Transverse colon (tissue), 4 donors: ENCODE measurements at regions not wholly inside any gene's neighbourhood (a gene's known extent, or its start where the extent isn't known, plus 50 kb on each side); places are given as distances from the start of the nearest gene placed in this dataset.

ENCODE experiments used
- DNase-seq: peaks from one replicate; pipeline ENCODE4 v3.0.0-alpha.2; 2019
- H3K27ac ChIP-seq, 4 donors: fragments of 200-600 bp; sonication (generic); 2 replicates each; pipeline ENCODE4 v1.5.1; 2016 to 2018; ENCODE audit warnings: inconsistent platforms in 4 of 4
- H3K27me3 ChIP-seq: fragments of 200-600 bp; sonication (generic); 2 replicates; pipeline ENCODE4 v1.5.1; 2017; ENCODE audit warnings: inconsistent platforms
- H3K36me3 ChIP-seq, 4 donors: fragments of 200-600 bp; sonication (generic); 2 replicates each; pipeline ENCODE4 v1.5.1; 2017 to 2019; ENCODE audit warnings: inconsistent platforms in 4 of 4
- H3K4me1 ChIP-seq, 4 donors: fragments of 200-600 bp; sonication (generic); 2 replicates each; pipeline ENCODE4 v1.5.1; 2017 to 2020; ENCODE audit warnings: inconsistent platforms in 4 of 4
- H3K4me3 ChIP-seq, 4 donors: fragments of 200-600 bp; sonication (generic); 1 replicate in 1 of 4; 2 replicates in 3 of 4; pipeline versions ENCODE4 v1.5.1 to v1.6.1; 2017 to 2019; ENCODE audit warnings: inconsistent platforms in 4 of 4
- H3K9me3 ChIP-seq, 2 donors: fragments of 200-600 bp; sonication (generic); 2 replicates each; pipeline ENCODE4 v1.5.1; 2017 to 2019; ENCODE audit warnings: inconsistent platforms in 2 of 2
- CTCF ChIP-seq, 5 experiments: fragments of 200-600 bp in 3 of 5; fragments of 450-650 bp in 2 of 5; sonication (generic) in 3 of 5; IDR thresholded peaks; 1 replicate in 2 of 5; 2 replicates in 3 of 5; pipeline ENCODE4 v1.5.1; 2016 to 2017; ENCODE audit warnings: antibody characterized with exemption in 5 of 5, inconsistent platforms in 3 of 5, mild to moderate bottlenecking in 2 of 5, moderate library complexity in 1 of 5
- EP300 ChIP-seq: sonication (generic); formaldehyde crosslinking; IDR thresholded peaks from one replicate; pipeline ENCODE4 v1.6.1; 2017; ENCODE audit warnings: antibody characterized with exemption, low read depth
- POLR2A ChIP-seq: fragments of 450-650 bp; IDR thresholded peaks from one replicate; pipeline ENCODE4 v1.6.1; 2016; ENCODE audit warnings: antibody characterized with exemption, mild to moderate bottlenecking, moderate library complexity
- POLR2AphosphoS5 ChIP-seq, 3 donors: sonication (generic); formaldehyde crosslinking; IDR thresholded peaks; one replicate each; pipeline ENCODE4 v1.6.1; 2016; ENCODE audit warnings: antibody characterized with exemption in 3 of 3
- WGBS, 2 donors: methylation state at CpG; one replicate each; pipeline ENCODE4 v1.1.5; 2018; ENCODE audit warnings: low coverage in 1 of 2; 5-methylcytosine and 5-hydroxymethylcytosine counted together
- in situ Hi-C, 4 donors: fragments of 200-750 bp; cut with MboI; loops; one replicate each; pipeline versions ENCODE4 v1.15.0 to v1.15.1; 2017; ENCODE audit warnings: low sequenced_read_pairs in 3 of 4, low pct_ligation_motif_present in 1 of 4, low pct_unique_long_range_greater_than_20kb in 1 of 4
- intact Hi-C: fragments of 100-400 bp; cut with DNase I; formaldehyde crosslinking; loops from one replicate; pipeline ENCODE4 v1.15.1; 2023; ENCODE audit warnings: low total_unique reads

- no peaks in the 10 kb centered on the region for H3K9me3 ChIP-seq
- DNase-seq, result no peak
- H3K4me1 ChIP-seq, result peaks cover 0 to 6% (median 0%) of the 10 kb centered on the region in 4 donors
- no peak overlapping the region for H3K27ac ChIP-seq
- H3K4me3 ChIP-seq, result no peak overlapping the region
- H3K27me3 ChIP-seq, result no peaks in the 10 kb centered on the region
- in situ Hi-C loops (no loop called here), intact Hi-C loops (no loop called here)
- H3K36me3 ChIP-seq, result no peaks in the 10 kb centered on the region
- WGBS, 2 donors, result 70 to 76% methylated on average over 1 of the region's 1 CpG
- TF ChIP-seq POLR2A (no peak), CTCF (IDR thresholded peaks at IDR 0.05) (no peak), EP300 (no peak), POLR2AphosphoS5 (IDR thresholded peaks at IDR 0.05) (no peak)
These were observed 461.2 kb upstream of the MBL2 start for GRCh38 chr10:53233749-53234148.

GRCh38 chr10:53230651-53231050 lies 458.1 kb upstream of the MBL2 start:
- no peak for TF ChIP-seq POLR2AphosphoS5 (IDR thresholded peaks at IDR 0.05)
- no peak for TF ChIP-seq POLR2A
- no peak for TF ChIP-seq EP300
- TF ChIP-seq CTCF (IDR thresholded peaks at IDR 0.05), result no peak
- intact Hi-C loops, result no loop called here
- in situ Hi-C loops, result no loop called here
- Histone ChIP-seq H3K9me3 (no peaks in the 10 kb centered on the region), H3K27ac (no peak overlapping the region), H3K4me3 (no peak overlapping the region), H3K27me3 (no peaks in the 10 kb centered on the region), H3K36me3 (no peaks in the 10 kb centered on the region), H3K4me1 (no peaks in the 10 kb centered on the region)
- no peak for DNase-seq
- 45 to 50% methylated on average over 2 of the region's 2 CpGs for whole genome bisulfite sequencing, 2 donors

- in situ Hi-C loops, result no loop called here
- Histone ChIP-seq H3K4me3 (no peak overlapping the region), H3K36me3 (no peaks in the 10 kb centered on the region), H3K27ac (no peak overlapping the region), H3K27me3 (no peaks in the 10 kb centered on the region), H3K9me3 (no peaks in the 10 kb centered on the region), H3K4me1 (no peaks in the 10 kb centered on the region)
- intact Hi-C loops, result no loop called here
- no peak for DNase-seq
- WGBS, 2 donors, result 75 to 83% methylated on average over 1 to 2 of the region's 2 CpGs
- no peak for TF ChIP-seq POLR2AphosphoS5 (IDR thresholded peaks at IDR 0.05)
- no peak for TF ChIP-seq POLR2A
- no peak for TF ChIP-seq EP300
- no peak for TF ChIP-seq CTCF (IDR thresholded peaks at IDR 0.05)
These were observed 451.3 kb upstream of the MBL2 start for GRCh38 chr10:53223851-53224250.

GRCh38 chr10:53222806-53223205 lies 450.2 kb upstream of the MBL2 start:
- no peaks in the 10 kb centered on the region for H3K27me3 ChIP-seq
- no peaks in the 10 kb centered on the region for H3K36me3 ChIP-seq
- no peak overlapping the region for H3K27ac ChIP-seq
- intact Hi-C loops (no loop called here), in situ Hi-C loops (no loop called here)
- DNase-seq, result no peak
- 73% methylated on average over 5 of the region's 5 CpGs; no CpG with 5 or more reads in 1 of the 2 donors for WGBS, 2 donors
- H3K4me1 ChIP-seq, result no peaks in the 10 kb centered on the region
- H3K4me3 ChIP-seq, result no peak overlapping the region
- no peaks in the 10 kb centered on the region for H3K9me3 ChIP-seq
- no peak for TF ChIP-seq CTCF (IDR thresholded peaks at IDR 0.05)
